ENCODE measurements at regions not wholly inside any gene's neighbourhood (a gene's known extent, or its start where the extent isn't known, plus 50 kb on each side); places are given as distances from the start of the nearest gene placed in this dataset.
A peak's percentile ranks its signal among the peaks of the same experiment; 100 is the strongest.

DNA sequence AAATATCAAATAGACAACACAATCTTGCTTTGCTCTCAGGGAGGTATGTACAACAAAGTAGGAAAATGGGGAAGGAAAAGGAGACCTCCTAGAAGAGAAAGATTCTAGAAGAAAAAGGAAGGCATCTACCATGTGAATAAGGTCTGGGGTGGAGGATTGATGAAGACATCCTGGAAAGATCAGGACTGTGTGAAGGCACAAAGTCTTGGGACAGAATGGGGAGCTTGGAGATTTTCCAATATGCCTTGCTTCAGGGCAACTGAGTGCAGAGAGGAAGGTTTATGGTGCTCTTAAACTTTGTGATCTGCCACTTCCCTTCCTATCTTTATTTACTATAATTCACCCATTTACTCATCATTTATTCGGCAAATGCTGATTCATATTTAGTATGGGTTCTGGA is 352.0 kb downstream of the PLPP3 start:
- no peak overlapping the region for H3K4me3 ChIP-seq
- ChIA-PET CTCF (interaction anchor here (0.6 kb wide), 1 partner anchor 118 kb away, joined by 4 read pairs; no protein-coding TSS in a partner anchor), POLR2A (no interaction called here)
- H3K9me3 ChIP-seq, result no peaks in the 10 kb centered on the region
- WGBS (ENCODE audit: missing lambda C conversion rate), result 92% methylated on average over 1 of the region's 1 CpG
- H3K4me1 ChIP-seq, result no peaks in the 10 kb centered on the region
- TF ChIP-seq POLR2AphosphoS2 (conservative IDR thresholded peaks at IDR 0.05; ENCODE audit: low read length), result no peak
- no peak for TF ChIP-seq EHF (CRISPR knock-in tag; IDR thresholded peaks at IDR 0.05)
- TF ChIP-seq, protein P1, sequence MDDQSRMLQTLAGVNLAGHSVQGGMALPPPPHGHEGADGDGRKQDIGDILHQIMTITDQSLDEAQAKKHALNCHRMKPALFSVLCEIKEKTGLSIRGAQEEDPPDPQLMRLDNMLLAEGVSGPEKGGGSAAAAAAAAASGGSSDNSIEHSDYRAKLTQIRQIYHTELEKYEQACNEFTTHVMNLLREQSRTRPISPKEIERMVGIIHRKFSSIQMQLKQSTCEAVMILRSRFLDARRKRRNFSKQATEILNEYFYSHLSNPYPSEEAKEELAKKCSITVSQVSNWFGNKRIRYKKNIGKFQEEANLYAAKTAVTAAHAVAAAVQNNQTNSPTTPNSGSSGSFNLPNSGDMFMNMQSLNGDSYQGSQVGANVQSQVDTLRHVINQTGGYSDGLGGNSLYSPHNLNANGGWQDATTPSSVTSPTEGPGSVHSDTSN (IDR thresholded peaks at IDR 0.05), result no peak
- no peak for TF ChIP-seq HOXB5 (CRISPR knock-in tag; IDR thresholded peaks at IDR 0.05)
- TF ChIP-seq KDM5A (IDR thresholded peaks at IDR 0.05), result no peak
- no peak for TF ChIP-seq MYC (IDR thresholded peaks at IDR 0.05; ENCODE audit: borderline replicate concordance, low read length)
- no peak for TF ChIP-seq TFCP2L1 (CRISPR knock-in tag; IDR thresholded peaks at IDR 0.05)
- no peak for TF ChIP-seq MAFK (IDR thresholded peaks at IDR 0.05; ENCODE audit: partially characterized antibody)
- TF ChIP-seq EP300 (IDR thresholded peaks at IDR 0.05), result no peak
- TF ChIP-seq HEYL (CRISPR knock-in tag; IDR thresholded peaks at IDR 0.05), result no peak
- no peak for TF ChIP-seq HOXA7 (CRISPR knock-in tag; IDR thresholded peaks at IDR 0.05)
- TF ChIP-seq EHMT2 (IDR thresholded peaks at IDR 0.05; ENCODE audit: low read depth), result no peak
- TF ChIP-seq RFX5 (IDR thresholded peaks at IDR 0.05), result no peak
- ATAC-seq (no peak), FAIRE-seq (no peak), DNase-seq (ENCODE audit: low read depth in 1 of 2, low spot score in 1 of 2) (no peak)
- H3K4me2 ChIP-seq, result no peak overlapping the region
- H3K27ac ChIP-seq, result no peak overlapping the region

DNA sequence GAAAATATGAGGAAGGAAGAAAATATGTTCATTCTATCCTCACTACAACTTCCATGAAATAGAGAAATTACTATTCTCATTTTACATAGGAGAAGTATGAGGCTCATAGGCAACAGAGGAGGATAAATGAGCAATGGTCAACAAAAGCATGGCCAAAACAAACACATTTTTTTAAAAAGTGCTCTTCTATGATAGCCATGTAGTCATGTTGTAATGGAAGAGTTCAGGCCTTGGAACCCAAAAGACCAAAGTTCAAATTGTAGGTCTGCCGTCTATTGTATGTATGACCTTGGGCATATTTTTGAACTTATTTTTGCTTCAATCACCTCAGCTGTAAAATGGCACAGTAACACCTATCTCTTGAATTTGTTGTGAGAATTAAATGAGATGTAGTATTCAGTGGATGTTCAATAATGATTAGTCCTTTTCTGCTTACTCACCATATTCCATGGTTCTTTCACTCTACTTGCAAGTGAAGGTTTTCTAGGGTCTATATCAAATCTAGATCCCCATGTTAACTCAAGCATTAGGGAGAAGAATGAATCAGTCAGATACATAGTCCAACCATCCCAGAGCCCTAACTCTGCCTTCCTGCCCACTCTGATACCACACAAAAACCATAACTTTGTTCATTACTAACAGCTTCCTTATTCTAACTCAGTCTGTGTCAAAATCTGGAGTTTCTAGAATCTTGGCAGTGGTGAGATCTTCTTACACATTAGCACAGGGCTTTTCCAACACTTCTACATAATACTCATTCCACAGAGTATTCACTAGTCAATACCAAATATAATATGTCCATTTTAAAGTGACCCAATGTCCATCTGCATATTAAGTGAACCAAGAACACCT is 353.2 kb downstream of the PLPP3 start:
- no peak for FAIRE-seq
- peak; percentile 55 for TF ChIP-seq MAFK (IDR thresholded peaks at IDR 0.05; ENCODE audit: partially characterized antibody)
- no peak for TF ChIP-seq MAZ (IDR thresholded peaks at IDR 0.05; ENCODE audit: borderline replicate concordance, low read depth, low read length)
- Histone ChIP-seq H3K4me1 (no peaks in the 10 kb centered on the region), H3K27ac (no peak overlapping the region), H3K4me3 (no peak overlapping the region), H3K4me2 (no peak overlapping the region), H3K9me3 (no peaks in the 10 kb centered on the region)
- CTCF ChIA-PET, result no interaction called here
- no peak for ATAC-seq
- DNase-seq (ENCODE audit: low read depth in 1 of 2, low spot score in 1 of 2), result no peak
- 90% methylated on average over 1 of the region's 1 CpG for WGBS (ENCODE audit: missing lambda C conversion rate)
- POLR2A ChIA-PET, result no interaction called here

DNA sequence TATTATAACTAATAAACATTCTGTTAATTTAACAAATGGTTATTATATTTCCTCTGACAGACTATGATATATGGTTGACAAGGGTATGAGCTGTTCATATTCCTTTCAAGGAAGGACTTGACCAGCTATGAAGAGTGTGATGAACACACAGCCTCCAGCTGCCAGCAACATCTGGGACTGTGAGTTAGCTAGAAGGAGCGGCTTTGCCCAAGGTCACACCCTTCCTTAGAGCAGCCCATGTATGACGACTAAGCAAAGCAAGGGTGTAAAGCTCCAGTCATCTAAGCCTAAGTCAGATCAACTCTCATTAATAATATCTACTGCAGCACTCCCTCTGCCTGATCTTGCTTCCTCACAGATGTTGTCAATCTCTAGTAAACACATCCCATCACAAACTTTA is 355.4 kb downstream of the PLPP3 start:
- POLR2A ChIA-PET, result no interaction called here
- no peaks in the 10 kb centered on the region for H3K4me1 ChIP-seq
- no peaks in the 10 kb centered on the region for H3K9me3 ChIP-seq
- no peak for FAIRE-seq
- no peak for ATAC-seq
- no peak overlapping the region for H3K4me3 ChIP-seq
- 71% methylated on average over 2 of the region's 2 CpGs for WGBS (ENCODE audit: missing lambda C conversion rate)
- TF ChIP-seq, protein P2, sequence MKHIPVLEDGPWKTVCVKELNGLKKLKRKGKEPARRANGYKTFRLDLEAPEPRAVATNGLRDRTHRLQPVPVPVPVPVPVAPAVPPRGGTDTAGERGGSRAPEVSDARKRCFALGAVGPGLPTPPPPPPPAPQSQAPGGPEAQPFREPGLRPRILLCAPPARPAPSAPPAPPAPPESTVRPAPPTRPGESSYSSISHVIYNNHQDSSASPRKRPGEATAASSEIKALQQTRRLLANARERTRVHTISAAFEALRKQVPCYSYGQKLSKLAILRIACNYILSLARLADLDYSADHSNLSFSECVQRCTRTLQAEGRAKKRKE (CRISPR knock-in tag; IDR thresholded peaks at IDR 0.05; ENCODE audit: low read depth), result no peak
- TF ChIP-seq, protein P3, sequence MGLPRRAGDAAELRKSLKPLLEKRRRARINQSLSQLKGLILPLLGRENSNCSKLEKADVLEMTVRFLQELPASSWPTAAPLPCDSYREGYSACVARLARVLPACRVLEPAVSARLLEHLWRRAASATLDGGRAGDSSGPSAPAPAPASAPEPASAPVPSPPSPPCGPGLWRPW (IDR thresholded peaks at IDR 0.05), result no peak
- no peak for TF ChIP-seq MAZ (IDR thresholded peaks at IDR 0.05; ENCODE audit: borderline replicate concordance, low read depth, low read length)
- TF ChIP-seq KDM1A (IDR thresholded peaks at IDR 0.05; ENCODE audit: low read depth), result no peak
- no peak for TF ChIP-seq RAD21 (conservative IDR thresholded peaks at IDR 0.05 in 1 of 2, IDR thresholded peaks at IDR 0.05 in 1 of 2)
- no peak for TF ChIP-seq EP300 (IDR thresholded peaks at IDR 0.05)
- no peak for TF ChIP-seq EHMT2 (IDR thresholded peaks at IDR 0.05; ENCODE audit: low read depth)
- no peak for TF ChIP-seq RARB (CRISPR knock-in tag; IDR thresholded peaks at IDR 0.05)
- TF ChIP-seq CHD4 (IDR thresholded peaks at IDR 0.05; ENCODE audit: borderline replicate concordance), result no peak
- TF ChIP-seq NFE2L2 (conservative IDR thresholded peaks at IDR 0.05; ENCODE audit: low read length), result no peak
- no peak for TF ChIP-seq POLR2AphosphoS2 (conservative IDR thresholded peaks at IDR 0.05; ENCODE audit: low read length)
- TF ChIP-seq RCOR1 (IDR thresholded peaks at IDR 0.05; ENCODE audit: low read depth, low read length), result no peak
- no peak for TF ChIP-seq CBX8 (IDR thresholded peaks at IDR 0.05)
- TF ChIP-seq FOSL2 (IDR thresholded peaks at IDR 0.05), result no peak
- no peak for TF ChIP-seq FOSL2 (CRISPR knock-in tag; IDR thresholded peaks at IDR 0.05)
- TF ChIP-seq, protein P4, sequence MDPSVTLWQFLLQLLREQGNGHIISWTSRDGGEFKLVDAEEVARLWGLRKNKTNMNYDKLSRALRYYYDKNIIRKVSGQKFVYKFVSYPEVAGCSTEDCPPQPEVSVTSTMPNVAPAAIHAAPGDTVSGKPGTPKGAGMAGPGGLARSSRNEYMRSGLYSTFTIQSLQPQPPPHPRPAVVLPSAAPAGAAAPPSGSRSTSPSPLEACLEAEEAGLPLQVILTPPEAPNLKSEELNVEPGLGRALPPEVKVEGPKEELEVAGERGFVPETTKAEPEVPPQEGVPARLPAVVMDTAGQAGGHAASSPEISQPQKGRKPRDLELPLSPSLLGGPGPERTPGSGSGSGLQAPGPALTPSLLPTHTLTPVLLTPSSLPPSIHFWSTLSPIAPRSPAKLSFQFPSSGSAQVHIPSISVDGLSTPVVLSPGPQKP (IDR thresholded peaks at IDR 0.05; ENCODE audit: low read depth, low read length), result no peak
- TF ChIP-seq TP53 (CRISPR knock-in tag; IDR thresholded peaks at IDR 0.05), result no peak
- TF ChIP-seq, protein P1 (IDR thresholded peaks at IDR 0.05), result no peak
- DNase-seq (ENCODE audit: low read depth in 1 of 2, low spot score in 1 of 2), result no peak
- no peak overlapping the region for H3K4me2 ChIP-seq
- H3K27ac ChIP-seq, result no peak overlapping the region
- CTCF ChIA-PET, result no interaction called here
